ENCODE measurements at regions not wholly inside any gene's neighbourhood (a gene's known extent, or its start where the extent isn't known, plus 50 kb on each side); places are given as distances from the start of the nearest gene placed in this dataset.

DNA sequence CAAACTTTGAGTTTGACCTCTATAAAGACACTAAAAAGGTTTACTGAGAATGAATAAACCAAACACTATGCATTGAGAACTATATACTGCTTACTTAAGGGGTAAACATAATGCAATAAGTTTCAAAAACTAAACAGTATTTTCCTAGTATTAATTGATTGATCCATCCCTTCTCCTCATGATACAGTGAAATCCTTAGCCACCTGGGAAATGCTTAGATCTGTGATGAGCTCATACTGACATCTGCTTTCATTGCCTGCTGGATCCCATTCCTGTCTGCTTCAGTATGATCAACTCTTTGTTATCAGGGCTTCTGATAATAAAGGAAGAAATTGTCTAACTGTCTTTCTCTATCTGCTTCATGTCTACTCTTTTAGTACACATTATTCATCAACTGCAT, 74.9 kb upstream of the UBE2E3 start:
- H3K27me3 Mint-ChIP-seq (ENCODE audit: unreplicated experiment) = no peaks in the 10 kb centered on the region
- H3K9me3 Mint-ChIP-seq (ENCODE audit: unreplicated experiment) = no peaks in the 10 kb centered on the region
- H3K27ac Mint-ChIP-seq (ENCODE audit: unreplicated experiment) = no peak overlapping the region
- H3K36me3 Mint-ChIP-seq (ENCODE audit: unreplicated experiment) = no peaks in the 10 kb centered on the region
- TF ChIP-seq, protein P1, sequence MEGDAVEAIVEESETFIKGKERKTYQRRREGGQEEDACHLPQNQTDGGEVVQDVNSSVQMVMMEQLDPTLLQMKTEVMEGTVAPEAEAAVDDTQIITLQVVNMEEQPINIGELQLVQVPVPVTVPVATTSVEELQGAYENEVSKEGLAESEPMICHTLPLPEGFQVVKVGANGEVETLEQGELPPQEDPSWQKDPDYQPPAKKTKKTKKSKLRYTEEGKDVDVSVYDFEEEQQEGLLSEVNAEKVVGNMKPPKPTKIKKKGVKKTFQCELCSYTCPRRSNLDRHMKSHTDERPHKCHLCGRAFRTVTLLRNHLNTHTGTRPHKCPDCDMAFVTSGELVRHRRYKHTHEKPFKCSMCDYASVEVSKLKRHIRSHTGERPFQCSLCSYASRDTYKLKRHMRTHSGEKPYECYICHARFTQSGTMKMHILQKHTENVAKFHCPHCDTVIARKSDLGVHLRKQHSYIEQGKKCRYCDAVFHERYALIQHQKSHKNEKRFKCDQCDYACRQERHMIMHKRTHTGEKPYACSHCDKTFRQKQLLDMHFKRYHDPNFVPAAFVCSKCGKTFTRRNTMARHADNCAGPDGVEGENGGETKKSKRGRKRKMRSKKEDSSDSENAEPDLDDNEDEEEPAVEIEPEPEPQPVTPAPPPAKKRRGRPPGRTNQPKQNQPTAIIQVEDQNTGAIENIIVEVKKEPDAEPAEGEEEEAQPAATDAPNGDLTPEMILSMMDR (IDR thresholded peaks at IDR 0.05) = no peak
- H3K4me1 Mint-ChIP-seq (ENCODE audit: unreplicated experiment) = no peaks in the 10 kb centered on the region
- H3K4me3 Mint-ChIP-seq (ENCODE audit: unreplicated experiment) = no peak overlapping the region
- DNase-seq (ENCODE audit: extremely low spot score, unreplicated experiment) = no peak

DNA sequence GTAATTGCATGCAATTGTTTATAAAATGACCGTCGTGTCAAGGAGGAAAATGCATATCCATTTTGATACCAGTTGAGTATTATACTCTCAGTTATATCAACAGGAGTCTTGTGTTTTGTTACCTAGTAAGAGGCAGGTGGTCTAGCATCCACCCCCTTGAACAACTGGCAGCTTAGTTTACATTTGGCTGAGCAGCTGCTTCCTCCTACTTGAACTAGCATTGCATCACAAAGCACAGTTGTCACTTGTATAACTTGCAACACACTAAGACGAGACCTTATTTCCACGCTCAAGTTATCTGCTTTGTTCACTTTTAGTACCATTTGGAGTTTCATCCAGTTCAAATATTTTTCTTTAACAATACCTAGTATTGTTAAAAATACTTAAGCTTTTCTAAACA, 75.4 kb upstream of the UBE2E3 start:
- no peak overlapping the region for H3K4me3 Mint-ChIP-seq (ENCODE audit: unreplicated experiment)
- no peaks in the 10 kb centered on the region for H3K27me3 Mint-ChIP-seq (ENCODE audit: unreplicated experiment)
- H3K9me3 Mint-ChIP-seq (ENCODE audit: unreplicated experiment) = no peaks in the 10 kb centered on the region
- TF ChIP-seq, protein P1 (IDR thresholded peaks at IDR 0.05) = no peak
- H3K36me3 Mint-ChIP-seq (ENCODE audit: unreplicated experiment) = no peaks in the 10 kb centered on the region
- no peak for DNase-seq (ENCODE audit: extremely low spot score, unreplicated experiment)
- H3K27ac Mint-ChIP-seq (ENCODE audit: unreplicated experiment) = no peak overlapping the region
- no peaks in the 10 kb centered on the region for H3K4me1 Mint-ChIP-seq (ENCODE audit: unreplicated experiment)

DNA sequence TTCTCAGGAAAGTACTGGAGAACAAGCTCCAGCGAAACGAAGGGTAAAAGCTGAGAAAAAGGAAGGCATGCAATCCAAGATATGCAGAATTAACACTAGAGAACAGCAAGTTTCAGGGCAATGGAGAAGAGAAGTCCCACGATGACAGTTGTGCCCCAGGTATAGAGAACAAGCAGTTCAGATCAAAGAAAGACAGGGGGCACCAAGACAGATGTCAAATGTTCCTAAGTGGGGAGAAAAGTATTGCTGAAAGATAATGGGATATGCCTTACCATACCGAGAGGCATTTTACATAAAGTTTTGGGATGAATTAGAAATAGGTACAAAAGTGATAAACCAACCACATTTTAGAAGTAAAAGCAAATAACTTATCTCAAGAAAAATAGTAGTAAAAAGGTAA, 79.1 kb upstream of the UBE2E3 start:
- no peak overlapping the region for H3K4me3 Mint-ChIP-seq (ENCODE audit: unreplicated experiment)
- TF ChIP-seq, protein P1 (IDR thresholded peaks at IDR 0.05) = no peak
- H3K27me3 Mint-ChIP-seq (ENCODE audit: unreplicated experiment) = no peaks in the 10 kb centered on the region
- H3K36me3 Mint-ChIP-seq (ENCODE audit: unreplicated experiment) = no peaks in the 10 kb centered on the region
- no peaks in the 10 kb centered on the region for H3K9me3 Mint-ChIP-seq (ENCODE audit: unreplicated experiment)
- no peak overlapping the region for H3K27ac Mint-ChIP-seq (ENCODE audit: unreplicated experiment)
- no peak for DNase-seq (ENCODE audit: extremely low spot score, unreplicated experiment)
- no peaks in the 10 kb centered on the region for H3K4me1 Mint-ChIP-seq (ENCODE audit: unreplicated experiment)

DNA sequence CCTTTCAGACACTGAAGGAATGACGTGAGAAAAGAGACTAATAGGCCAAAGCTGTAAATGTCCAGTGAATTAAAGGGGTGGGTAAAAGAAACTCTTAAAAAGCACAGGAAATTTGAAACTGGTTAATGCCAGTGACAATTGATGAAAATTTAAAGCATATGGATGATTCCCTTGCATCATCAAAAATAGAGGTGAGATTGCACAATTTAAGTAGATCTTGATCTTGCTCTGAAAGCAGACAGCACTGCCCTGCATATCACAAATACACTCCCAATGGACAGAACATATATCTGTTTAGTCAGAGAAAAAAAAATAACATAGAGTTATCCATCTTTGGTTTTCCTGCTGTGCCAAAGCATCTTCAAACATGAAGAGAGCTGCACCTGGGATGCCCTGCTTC, 86.7 kb upstream of the UBE2E3 start:
- DNase-seq (ENCODE audit: extremely low spot score, unreplicated experiment) = no peak
- no peak overlapping the region for H3K27ac Mint-ChIP-seq (ENCODE audit: unreplicated experiment)
- no peaks in the 10 kb centered on the region for H3K36me3 Mint-ChIP-seq (ENCODE audit: unreplicated experiment)
- no peaks in the 10 kb centered on the region for H3K4me1 Mint-ChIP-seq (ENCODE audit: unreplicated experiment)
- H3K4me3 Mint-ChIP-seq (ENCODE audit: unreplicated experiment) = no peak overlapping the region
- TF ChIP-seq, protein P1 (IDR thresholded peaks at IDR 0.05) = no peak
- H3K27me3 Mint-ChIP-seq (ENCODE audit: unreplicated experiment) = no peaks in the 10 kb centered on the region
- H3K9me3 Mint-ChIP-seq (ENCODE audit: unreplicated experiment) = no peaks in the 10 kb centered on the region

DNA sequence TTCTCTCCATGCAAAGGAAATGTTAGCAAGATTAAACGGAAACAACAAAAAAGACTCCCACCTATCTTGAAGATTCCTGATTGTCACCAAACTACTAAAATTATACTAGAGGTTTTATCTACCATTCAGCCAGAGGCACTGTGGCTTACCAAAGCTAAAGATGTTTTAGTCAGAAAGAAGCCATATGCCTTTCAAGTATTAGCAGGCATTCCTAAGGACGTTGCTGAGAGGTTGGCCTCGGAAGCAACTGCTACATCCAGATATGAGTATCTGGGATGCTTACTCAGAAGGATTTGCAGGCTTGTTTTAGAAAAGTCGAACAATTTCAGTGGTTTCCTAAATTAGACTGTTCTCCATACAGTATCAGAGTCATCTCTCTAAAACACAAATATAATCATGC, 88.3 kb upstream of the UBE2E3 start:
- Mint-ChIP-seq H3K27me3 (ENCODE audit: unreplicated experiment) (no peaks in the 10 kb centered on the region), H3K4me1 (ENCODE audit: unreplicated experiment) (no peaks in the 10 kb centered on the region), H3K9me3 (ENCODE audit: unreplicated experiment) (no peaks in the 10 kb centered on the region), H3K36me3 (ENCODE audit: unreplicated experiment) (no peaks in the 10 kb centered on the region), H3K4me3 (ENCODE audit: unreplicated experiment) (no peak overlapping the region), H3K27ac (ENCODE audit: unreplicated experiment) (no peak overlapping the region)
- no peak for DNase-seq (ENCODE audit: extremely low spot score, unreplicated experiment)
- TF ChIP-seq, protein P1 (IDR thresholded peaks at IDR 0.05) = no peak

All from osteocyte (in vitro differentiated cells).